Epithelial cell of esophagus (primary cell): ENCODE measurements at regions not wholly inside any gene's neighbourhood (a gene's known extent, or its start where the extent isn't known, plus 50 kb on each side); places are given as distances from the start of the nearest gene placed in this dataset.
A peak's percentile ranks its signal among the peaks of the same experiment; 100 is the strongest.

ENCODE experiments used
- DNase-seq: peaks from one replicate; pipeline ENCODE4 v3.0.0; 2010; ENCODE audit warnings: low read depth
- H3K4me3 ChIP-seq: 2 replicates; pipeline ENCODE4 v1.5.1; 2011; ENCODE audit warnings: mild to moderate bottlenecking, low read length, control low read depth
- CTCF ChIP-seq: IDR thresholded peaks from 2 replicates; pipeline ENCODE4 v1.5.1; 2011; ENCODE audit warnings: low read depth, mild to moderate bottlenecking, low read length, control low read depth, inconsistent platforms; ENCODE audit not compliant: insufficient read depth; ENCODE audit errors: missing control alignments

- DNase-seq = peak; percentile 22
- TF ChIP-seq CTCF = no peak
- no peak overlapping the region for H3K4me3 ChIP-seq
Measured at GRCh38 chr5:123800640-123801039, 288.7 kb downstream of the CSNK1G3 start.

- DNase-seq = peak; percentile 29
- TF ChIP-seq CTCF = no peak
- H3K4me3 ChIP-seq = no peak overlapping the region
Measured at GRCh38 chr5:123795688-123796087, 283.7 kb downstream of the CSNK1G3 start.

GRCh38 chr5:123790226-123790625, 278.2 kb downstream of the CSNK1G3 start:
- TF ChIP-seq CTCF = no peak
- DNase-seq = no peak
- no peak overlapping the region for H3K4me3 ChIP-seq

GRCh38 chr5:123787635-123788034, 275.7 kb downstream of the CSNK1G3 start:
- no peak overlapping the region for H3K4me3 ChIP-seq
- no peak for TF ChIP-seq CTCF
- DNase-seq = no peak

GRCh38 chr5:123787136-123787535, 275.2 kb downstream of the CSNK1G3 start:
- no peak for DNase-seq
- no peak overlapping the region for H3K4me3 ChIP-seq
- no peak for TF ChIP-seq CTCF

- no peak overlapping the region for H3K4me3 ChIP-seq
- no peak for TF ChIP-seq CTCF
- DNase-seq = no peak
Measured at GRCh38 chr5:123786411-123786810, 274.4 kb downstream of the CSNK1G3 start.

GRCh38 chr5:123785162-123786071, 273.4 kb downstream of the CSNK1G3 start:
- DNase-seq = peak; percentile 68
- no peak overlapping the region for H3K4me3 ChIP-seq
- no peak for TF ChIP-seq CTCF
